ENCODE measurements at regions not wholly inside any gene's neighbourhood (a gene's known extent, or its start where the extent isn't known, plus 50 kb on each side); places are given as distances from the start of the nearest gene placed in this dataset.
A peak's percentile ranks its signal among the peaks of the same experiment; 100 is the strongest.

DNA sequence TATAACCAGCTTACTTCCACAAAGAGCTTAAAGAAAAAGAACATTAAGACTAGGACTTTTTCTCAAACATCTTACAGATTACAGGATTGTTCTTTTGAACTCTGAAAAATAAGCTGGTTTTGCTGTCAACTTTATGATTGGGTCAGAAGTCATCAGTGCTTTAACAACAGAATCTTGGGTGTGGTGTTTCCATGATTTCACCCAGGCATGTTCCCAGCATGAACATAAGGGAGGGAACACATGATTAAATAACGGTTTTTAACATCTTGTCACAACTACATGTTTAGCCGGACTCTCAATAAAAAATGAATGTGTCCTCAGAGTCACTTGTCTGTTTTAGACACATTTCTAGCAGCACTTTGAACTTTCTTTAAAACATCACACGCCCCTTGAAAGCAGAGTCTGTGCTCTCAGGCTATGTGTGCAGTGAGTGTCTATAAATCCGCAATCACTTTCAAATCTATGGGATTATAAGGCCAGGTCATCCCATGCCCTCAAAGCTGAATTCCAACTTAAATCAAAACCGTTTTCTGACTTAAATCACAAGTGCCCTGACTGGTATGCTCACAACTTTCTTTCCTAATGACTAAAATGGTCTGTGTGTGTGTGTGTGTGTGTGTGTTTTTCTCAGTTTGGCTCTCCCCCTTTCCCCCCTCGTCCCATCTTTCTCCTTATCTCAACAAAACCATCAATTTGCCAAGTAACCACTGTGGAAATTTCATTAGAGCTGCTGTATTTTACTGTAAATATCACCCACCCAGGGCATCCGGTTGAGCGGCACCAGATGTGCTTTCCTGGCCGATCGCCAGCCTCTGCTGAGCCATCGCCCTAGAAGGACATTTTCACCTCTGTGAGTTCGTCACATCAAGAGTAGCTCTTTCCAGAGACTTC is 216.8 kb upstream of the DTNBP1 start:
- peak; percentile 57 for DNase-seq (ENCODE audit: low read depth)

DNA sequence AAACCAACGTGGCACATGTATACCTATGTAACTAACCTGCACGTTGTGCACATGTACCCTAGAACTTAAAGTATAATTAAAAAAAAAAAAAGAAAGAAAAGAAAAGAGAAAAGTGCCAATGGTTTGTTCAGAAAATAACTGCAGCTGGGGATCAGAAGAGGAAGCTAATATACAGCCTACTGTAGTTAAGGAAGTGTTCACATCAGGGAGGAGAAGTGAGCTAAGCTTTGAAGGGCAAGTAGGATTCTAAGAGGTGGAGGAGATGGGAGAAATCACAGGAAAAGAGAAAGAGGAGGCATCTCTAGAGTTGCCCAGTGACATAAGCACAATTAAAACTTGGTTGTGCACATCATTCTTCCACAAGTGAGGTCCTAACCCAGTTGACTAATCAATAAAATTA is 214.4 kb upstream of the DTNBP1 start:
- DNase-seq (ENCODE audit: low read depth): no peak

DNA sequence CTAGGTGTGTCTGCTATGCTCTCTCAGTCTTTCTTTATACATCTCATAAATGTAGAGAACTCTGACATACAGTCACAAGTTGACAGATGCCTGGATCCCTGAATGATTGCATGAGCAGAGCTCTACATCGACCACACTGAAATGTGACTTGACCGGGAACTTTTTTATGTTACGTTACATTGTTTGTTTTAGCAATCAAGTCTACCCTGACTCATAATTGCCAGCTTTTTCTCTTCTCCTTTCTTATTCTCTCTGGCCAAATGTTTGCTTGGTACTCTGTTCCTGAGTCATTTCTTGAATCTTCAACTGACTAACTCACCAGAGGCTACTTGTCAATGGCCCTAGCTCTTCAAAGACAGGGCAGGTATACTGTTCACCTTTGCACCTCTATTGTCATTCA is 213.6 kb upstream of the DTNBP1 start:
- no peak for DNase-seq (ENCODE audit: low read depth)

DNA sequence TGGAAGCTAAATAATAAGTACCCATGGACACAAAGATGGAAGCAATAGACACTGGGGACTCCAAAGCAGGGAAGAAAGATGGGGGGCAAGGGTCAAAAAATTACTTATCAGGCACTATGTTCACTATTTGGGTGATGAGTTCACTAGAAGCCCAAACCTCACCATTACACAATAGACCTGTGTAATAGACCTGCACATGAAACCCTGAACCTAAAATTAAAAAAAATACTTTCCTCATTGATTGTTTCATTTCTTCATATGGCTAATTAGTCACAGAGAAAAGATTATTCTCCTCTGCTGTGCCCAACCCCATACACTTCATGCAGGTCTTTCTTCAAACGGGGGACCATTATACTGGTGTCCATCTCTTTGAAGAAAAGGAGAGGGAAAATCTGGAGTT is 213.0 kb upstream of the DTNBP1 start:
- DNase-seq (ENCODE audit: low read depth): no peak

DNA sequence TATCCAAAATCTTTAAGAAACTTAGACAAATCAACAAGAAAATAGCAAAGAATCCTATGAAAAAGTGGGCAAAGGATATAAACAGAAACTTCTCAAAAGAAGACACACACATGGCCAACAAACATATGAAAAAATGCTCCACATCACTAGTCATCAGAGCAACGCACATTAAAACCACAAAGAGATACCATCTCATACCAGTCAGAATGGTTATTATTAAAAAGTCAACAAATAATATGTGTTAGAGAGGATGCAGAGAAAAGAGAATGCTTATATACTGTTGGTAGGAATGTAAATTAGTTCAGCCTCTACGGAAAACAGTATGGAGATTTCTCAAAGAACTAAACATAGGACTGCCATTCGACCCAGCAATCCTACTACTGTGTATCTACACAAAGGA is 212.0 kb upstream of the DTNBP1 start:
- no peak for DNase-seq (ENCODE audit: low read depth)

DNA sequence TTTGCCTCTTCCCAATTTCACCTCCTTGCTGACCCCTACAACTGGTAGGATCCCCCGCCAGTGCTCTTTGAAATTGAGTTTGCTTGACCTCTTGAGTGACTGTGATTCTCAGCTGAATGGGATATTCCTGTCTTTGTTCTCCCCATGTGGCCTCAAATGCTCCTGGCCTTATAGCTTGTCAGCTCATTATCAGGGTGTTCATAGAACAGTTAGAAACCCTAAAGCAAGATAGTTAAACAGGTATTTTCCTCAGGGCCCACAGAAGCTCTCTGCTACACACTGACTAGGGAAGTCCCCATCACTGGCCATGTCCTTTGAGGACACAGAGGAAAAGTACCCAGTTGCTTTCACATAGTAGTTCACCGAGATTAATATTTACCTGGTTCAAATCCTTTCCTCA is 211.5 kb upstream of the DTNBP1 start:
- no peak for DNase-seq (ENCODE audit: low read depth)

DNA sequence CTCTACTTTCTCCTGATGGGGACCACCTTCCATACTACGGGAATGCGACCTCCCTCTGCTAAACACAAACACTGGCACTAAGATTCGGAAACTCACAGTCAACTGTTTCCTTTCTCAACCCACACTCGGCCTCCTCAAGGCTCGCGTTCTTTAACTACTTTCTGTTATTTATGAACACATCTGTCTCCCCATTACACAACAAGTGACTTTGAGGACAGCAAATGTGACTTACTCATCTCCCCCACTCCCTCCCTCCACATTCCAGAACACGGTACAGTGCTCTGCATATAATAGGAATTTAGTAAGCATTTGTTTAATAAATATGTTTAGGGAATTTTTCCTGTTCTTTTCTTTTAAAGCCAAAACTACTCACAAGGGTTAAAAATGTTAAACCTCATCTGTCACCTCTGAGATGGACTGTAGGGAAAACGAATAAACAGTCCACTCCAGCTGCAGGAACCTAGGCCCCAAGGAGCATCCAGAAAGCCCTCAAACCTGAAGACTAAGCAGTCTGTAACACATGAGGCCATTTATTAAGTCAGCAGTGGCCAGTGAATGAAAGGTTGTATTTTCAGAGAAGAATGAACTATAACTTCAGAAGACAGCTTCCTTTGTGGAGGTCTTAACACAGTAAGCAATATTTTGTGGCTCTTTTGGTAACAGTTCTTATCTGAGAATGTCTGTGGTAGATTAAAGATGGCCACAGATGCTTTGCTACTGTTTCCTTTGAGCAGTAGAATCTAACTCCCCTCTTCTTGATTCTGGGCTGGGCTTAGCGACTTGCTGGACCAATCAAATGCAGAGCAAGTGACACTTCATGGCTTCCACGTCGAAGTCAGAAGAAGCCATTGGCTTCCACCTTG is 209.6 kb upstream of the DTNBP1 start:
- peak; percentile 44 for DNase-seq (ENCODE audit: low read depth)

DNA sequence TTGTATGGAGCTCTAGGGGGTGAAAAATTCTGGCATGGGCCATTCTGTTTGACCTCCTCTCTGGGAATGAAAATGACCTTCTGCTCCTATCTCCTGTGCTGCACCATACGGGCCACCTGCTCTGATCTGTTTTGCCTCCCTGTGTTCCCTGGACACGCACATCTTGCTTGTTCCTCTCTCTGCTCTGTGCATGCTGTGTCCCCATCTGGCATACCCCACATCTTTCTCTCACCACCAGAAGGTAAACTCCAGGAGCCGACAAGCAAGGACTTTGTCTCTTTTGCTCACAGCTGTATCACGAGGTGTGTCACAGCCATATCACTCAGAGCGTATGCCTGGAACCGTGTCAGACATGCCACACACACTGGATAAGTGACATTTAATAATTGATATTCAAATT is 208.4 kb upstream of the DTNBP1 start:
- DNase-seq (ENCODE audit: low read depth): no peak

DNA sequence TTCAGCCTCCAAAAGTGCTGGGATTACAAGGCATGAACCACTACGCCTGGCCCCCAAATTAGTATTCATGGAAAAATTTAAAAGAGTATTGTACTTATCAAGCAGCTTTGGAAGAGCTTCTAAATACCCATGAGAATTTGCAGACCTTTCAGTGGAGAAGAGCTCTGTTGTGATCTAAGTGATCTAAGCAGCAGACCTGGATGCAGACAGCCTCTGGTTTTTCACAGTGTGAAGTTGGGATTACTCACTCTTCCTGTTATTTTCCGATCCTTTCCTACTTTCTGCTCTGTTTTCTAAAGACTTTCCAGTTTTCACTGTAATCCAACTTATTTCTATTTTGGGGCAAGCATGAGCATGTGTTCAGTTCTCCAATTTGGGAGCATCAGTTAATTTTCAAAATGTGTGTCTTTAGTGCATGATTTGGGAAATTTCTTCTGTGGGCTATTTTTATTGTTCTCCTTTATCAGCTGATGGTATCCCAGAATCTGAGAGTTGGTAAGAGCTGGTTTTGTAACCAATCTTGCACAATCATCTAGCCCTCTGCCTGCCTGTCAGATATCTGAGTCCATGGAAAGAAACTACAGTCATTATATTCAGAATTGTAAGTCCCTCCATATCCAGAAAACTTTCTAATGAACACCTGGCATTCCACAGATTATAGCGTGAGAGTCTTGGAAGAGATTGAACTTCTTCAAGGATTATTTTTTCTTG is 207.7 kb upstream of the DTNBP1 start:
- DNase-seq (ENCODE audit: low read depth): peak; percentile 15

DNA sequence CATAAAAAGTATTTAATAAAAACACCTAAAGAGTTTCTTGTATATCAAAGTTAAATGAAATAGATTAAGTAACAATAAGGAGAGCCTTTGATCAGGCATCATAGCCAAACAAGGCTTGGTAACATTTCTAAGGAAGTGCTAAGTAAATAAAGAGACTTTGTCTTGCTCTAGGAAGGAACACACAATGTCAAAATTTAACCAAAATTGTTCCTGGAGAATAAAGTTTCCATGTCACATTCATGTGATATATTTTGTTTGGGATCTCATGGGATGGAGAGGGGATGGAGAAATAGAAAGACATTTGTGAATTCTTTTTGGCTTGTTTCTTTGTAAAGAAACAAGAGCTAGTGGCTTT is 201.9 kb upstream of the DTNBP1 start:
- DNase-seq (ENCODE audit: low read depth): no peak

DNA sequence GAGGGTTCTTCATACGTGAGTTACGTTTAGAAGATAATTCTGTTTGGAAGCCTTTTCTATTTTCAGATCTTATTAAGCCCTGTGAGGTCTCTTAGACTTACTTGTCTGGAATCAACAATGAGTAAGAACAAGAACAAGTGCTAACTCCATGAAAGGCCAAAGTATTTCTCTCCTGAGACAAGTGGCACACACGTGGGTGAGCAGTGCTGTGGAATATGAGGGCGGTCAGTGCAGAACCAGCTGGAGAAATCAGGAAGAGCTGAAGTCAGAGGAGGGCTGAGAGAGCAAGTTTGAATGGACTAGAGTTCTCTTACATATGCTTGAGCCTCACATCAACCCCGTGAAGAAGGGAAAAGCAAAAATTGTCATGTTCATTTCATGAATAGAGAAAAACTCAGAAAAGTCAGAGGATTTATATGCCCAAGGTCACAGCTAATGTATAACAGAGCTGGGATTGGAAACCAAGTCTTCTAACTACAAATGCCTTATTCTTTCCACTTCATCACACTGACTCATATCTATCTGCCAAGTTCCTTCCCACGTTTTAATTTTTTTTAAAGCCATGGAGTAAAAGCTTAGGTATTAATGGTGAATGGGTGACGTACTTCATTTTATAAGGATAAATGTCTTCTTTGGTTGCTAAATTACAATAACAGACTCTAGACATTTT is 201.3 kb upstream of the DTNBP1 start:
- peak; percentile 33 for DNase-seq (ENCODE audit: low read depth)

DNA sequence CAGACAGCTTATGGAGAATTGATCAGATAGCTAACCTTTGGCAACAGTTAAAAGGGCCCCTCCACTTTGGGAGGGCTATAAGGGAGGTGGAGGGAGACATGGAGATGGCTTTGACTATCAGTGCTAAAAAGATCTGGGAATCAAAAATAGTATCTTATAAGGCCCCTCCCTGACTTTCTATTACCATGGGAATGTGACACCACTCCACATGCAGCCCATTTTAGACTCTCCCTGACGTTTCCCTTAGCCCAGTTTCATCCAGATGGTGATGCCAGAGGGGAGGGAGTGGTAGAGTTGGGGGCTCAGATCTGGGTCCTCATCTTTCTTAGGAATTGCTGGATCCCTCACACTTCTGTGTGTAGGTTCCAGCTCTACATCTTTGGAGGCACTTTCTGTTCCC is 200.0 kb upstream of the DTNBP1 start:
- DNase-seq (ENCODE audit: low read depth): no peak

DNA sequence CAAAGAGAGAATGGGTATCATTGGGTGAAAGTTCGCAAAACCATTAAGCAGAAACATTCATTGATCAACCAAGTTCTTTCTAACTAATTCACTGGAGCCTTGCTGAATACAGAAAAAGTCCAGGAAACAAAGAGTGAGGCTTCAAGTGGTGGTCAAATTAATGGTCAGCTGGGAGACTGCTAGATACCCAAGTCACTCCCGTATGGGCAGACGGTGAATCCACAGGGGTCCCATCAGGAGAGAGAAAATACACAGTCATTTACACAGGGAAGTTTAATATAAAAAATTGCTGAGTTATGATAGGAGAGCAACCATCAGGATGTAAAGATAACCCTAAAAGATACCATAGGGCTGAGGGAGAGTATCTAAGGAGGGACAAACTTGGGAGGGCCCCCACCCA is 198.7 kb upstream of the DTNBP1 start:
- DNase-seq (ENCODE audit: low read depth): no peak

DNA sequence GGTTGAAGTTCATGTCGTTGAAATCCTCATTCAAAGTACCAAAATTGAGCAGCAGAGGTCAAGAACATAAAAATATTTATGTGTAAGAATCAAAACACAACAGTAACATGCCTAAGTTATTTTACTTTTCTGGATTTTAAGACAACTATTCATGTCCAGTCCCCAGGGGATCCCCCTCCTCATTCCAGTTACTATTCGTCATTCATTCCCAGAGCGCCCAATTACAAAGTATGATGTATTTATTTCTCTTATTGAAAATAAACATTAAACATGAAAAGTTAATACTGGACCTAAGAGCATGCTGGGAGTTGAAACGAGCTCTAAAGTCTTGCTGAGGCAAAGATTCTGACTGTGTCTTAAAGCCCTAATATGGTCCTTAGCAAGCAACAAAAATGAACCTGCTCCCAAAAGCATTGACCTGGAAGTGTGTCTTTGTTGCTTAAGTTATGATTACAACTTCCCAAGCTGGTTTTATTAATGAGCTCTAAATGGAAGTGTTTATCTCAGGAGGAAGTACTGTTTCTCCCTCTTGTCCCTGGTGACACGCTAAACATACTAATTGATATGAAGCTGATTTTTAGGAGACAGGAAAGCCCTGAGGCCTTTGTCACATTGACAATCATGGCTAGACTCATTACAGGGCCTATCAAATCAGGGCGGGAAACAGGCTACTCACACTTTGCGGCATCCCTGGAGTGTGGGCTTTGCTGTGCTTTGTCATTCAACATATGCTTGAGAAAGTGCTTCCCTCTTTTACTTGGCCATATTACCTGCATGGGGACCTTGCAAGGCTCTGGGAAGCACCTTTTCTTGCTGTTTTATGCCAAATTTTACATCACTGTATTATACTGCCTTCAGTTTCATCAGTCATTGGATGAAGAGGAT is 192.2 kb upstream of the DTNBP1 start:
- no peak for DNase-seq (ENCODE audit: low read depth)

DNA sequence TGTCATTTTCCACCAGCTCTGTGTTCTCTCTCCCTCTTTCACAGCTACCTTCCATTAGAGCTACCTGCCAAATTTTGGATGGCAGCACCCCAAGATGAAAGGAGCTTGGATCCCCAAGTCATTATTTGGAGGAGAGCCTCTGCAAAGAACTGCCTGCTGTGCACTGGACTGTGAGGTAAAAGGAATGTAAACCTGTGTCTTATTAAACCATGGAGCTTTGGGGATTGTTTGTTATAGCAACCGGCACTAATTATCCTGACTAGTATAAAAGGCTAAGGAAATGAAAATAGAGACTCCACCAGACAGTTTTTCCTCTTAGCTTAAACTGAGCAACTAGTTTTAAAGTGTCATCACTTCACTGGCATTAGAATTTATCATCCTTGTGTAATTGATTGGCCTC is 191.6 kb upstream of the DTNBP1 start:
- no peak for DNase-seq (ENCODE audit: low read depth)

DNA sequence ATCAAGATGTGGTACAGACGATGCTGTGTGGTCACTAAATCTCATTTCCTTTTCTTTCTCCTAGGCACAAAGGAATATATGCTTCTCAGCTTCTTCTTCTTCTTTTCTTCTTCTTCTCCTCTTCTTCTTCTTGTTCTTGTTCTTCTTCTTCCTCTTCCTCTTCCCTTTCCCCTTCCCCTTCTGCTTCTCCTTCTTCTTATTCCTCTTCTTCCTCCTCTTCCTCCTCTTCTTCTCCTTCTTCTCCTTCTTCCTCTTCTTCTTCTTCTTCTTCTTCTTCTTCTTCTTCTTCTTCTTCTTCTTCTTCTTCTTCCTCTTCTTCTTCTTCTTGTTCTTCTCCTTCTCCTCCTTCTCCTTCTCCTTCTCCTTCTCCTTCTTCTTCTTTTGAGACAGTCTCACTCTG is 190.4 kb upstream of the DTNBP1 start:
- DNase-seq (ENCODE audit: low read depth): no peak

DNA sequence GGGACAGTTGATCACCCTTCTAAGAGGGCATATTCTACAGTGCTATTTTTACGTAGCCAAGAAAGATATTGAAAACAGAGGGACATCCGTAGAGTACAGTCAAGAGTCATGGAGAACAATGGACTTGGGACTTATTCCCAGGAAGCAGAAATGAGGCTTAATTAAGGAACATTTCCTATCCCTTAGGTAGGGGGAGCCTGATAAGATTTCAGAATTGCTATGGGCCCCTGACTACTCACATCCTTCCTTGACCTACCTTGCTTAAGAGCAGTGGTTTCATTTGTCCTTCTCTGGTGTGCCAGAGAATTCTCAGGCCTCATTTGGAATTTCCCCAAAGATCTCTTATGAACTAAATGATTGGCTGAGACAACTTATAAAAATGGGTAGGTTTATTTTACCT is 189.5 kb upstream of the DTNBP1 start:
- DNase-seq (ENCODE audit: low read depth): no peak

DNA sequence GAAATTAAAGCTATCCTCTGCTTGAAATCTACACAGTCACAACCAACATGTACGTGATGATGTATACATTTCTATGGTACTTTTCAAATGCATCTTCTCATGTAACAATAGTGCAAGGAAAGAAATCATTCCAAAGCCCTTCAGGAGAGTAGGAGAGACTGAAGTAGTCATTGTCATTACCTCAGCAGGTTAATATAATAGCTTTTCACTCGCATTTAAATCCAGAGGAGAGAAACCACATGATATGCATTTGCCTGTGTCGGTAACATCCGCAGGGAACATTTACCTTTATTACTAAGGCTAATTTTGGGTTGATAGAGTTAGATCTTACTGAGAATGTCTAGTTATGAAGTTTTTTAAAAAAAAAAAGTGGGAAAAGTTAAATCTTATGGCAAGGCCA is 186.6 kb upstream of the DTNBP1 start:
- DNase-seq (ENCODE audit: low read depth): no peak

DNA sequence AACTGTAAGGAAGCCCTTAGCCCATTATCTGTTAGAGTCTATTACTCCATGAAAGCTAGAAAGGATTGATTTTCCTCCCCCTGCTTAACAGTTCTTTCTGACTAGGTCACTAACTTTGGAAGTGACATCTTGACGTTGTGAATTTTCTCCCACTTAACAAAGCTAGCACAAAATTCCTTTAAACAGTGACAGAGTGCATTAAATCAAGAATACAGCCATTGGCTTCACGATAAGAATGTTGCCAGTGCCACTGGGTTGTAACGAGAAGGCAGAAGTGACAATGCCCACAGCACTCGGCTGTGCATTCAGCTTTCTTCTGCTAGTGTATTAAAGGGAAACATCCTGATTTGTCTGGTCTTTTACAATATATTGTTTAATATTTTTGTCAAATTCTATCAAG is 182.7 kb upstream of the DTNBP1 start:
- no peak for DNase-seq (ENCODE audit: low read depth)

DNA sequence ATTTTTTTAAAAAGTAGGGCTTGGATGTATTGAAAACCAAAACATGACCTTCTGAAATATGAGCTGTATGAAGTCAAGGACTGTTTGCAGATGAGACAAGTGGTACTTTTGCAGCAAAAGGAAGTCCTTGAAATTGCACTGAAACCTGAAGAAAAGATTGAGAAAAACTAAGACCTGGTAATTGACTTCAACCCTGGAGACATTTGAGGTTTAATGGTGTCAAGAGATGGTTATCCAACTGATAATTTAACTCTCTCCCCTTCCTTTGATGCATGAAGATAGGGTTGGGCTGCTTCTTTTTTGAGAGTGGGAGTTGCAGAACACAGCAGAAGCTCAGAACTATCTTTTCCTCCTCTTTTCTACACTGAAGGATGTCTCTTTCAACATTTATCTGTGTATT is 180.9 kb upstream of the DTNBP1 start:
- DNase-seq (ENCODE audit: low read depth): no peak
